MM.1S (cell line): ENCODE measurements at regions not wholly inside any gene's neighbourhood (a gene's known extent, or its start where the extent isn't known, plus 50 kb on each side); places are given as distances from the start of the nearest gene placed in this dataset.

Experiments used
- DNase-seq: peaks from one replicate; pipeline ENCODE4 v3.0.0-alpha.2; 2015
- H2AFZ ChIP-seq: fragments of 300-600 bp; sonication (generic); 2 replicates; pipeline ENCODE4 v1.6.0; 2016; ENCODE audit warnings: antibody characterized with exemption, low read length
- H3F3A ChIP-seq: fragments of 300-600 bp; sonication (generic); 2 replicates; pipeline ENCODE4 v1.6.1; 2016; ENCODE audit warnings: mild to moderate bottlenecking, antibody characterized with exemption, low read length, moderate library complexity, mixed read lengths; ENCODE audit not compliant: insufficient read depth
- H3K27ac ChIP-seq: fragments of 300-600 bp; sonication (generic); 2 replicates; pipeline ENCODE4 v1.5.1; 2016; ENCODE audit warnings: mild to moderate bottlenecking, low read length
- H3K27me3 ChIP-seq: fragments of 300-600 bp; sonication (generic); replicated peaks from 2 replicates; pipeline ENCODE4 v1.6.0; 2016; ENCODE audit warnings: low read length; ENCODE audit not compliant: insufficient read depth
- H3K36me3 ChIP-seq: fragments of 300-600 bp; sonication (generic); replicated peaks from 2 replicates; pipeline ENCODE4 v1.6.1; 2016; ENCODE audit warnings: mild to moderate bottlenecking, low read length, mixed read lengths; ENCODE audit not compliant: insufficient read depth
- H3K4me1 ChIP-seq: fragments of 300-600 bp; sonication (generic); 2 replicates; pipeline ENCODE4 v1.6.1; 2016; ENCODE audit warnings: low read length, mixed read lengths
- H3K4me2 ChIP-seq: fragments of 300-600 bp; sonication (generic); 2 replicates; pipeline ENCODE4 v1.6.0; 2016; ENCODE audit warnings: low read depth, low read length
- H3K4me3 ChIP-seq: fragments of 300-600 bp; sonication (generic); 2 replicates; pipeline ENCODE4 v1.5.1; 2016; ENCODE audit warnings: low read length, mixed read lengths
- H3K79me2 ChIP-seq: fragments of 300-600 bp; sonication (generic); 2 replicates; pipeline ENCODE4 v1.6.1; 2016; ENCODE audit warnings: mixed run types, low read length, mixed read lengths
- H3K9ac ChIP-seq: fragments of 300-600 bp; sonication (generic); 2 replicates; pipeline ENCODE4 v1.6.1; 2016; ENCODE audit warnings: low read length, mixed read lengths
- H3K9me2 ChIP-seq: fragments of 300-600 bp; sonication (generic); replicated peaks from 2 replicates; pipeline ENCODE4 v1.6.1; 2016; ENCODE audit warnings: mild to moderate bottlenecking, low read length, mixed read lengths; ENCODE audit not compliant: insufficient read depth
- H3K9me3 ChIP-seq: fragments of 300-600 bp; sonication (generic); replicated peaks from 2 replicates; pipeline ENCODE4 v1.6.1; 2016; ENCODE audit warnings: mild to moderate bottlenecking, low read length, mixed read lengths; ENCODE audit not compliant: insufficient read depth
- H4K20me1 ChIP-seq: fragments of 300-600 bp; sonication (generic); 2 replicates; pipeline ENCODE4 v1.6.1; 2016; ENCODE audit warnings: mild to moderate bottlenecking, low read length, moderate library complexity, mixed read lengths; ENCODE audit not compliant: insufficient read depth
- EZH2 ChIP-seq: fragments of 300-600 bp; sonication (generic); optimal IDR thresholded peaks from 2 replicates; pipeline ENCODE3; 2017; ENCODE audit warnings: low read depth, mild to moderate bottlenecking, antibody characterized with exemption, low read length, mixed read lengths
- EZH2phosphoT487 ChIP-seq: fragments of 300-600 bp; sonication (generic); IDR thresholded peaks from 2 replicates; pipeline ENCODE4 v1.6.1; 2018; ENCODE audit warnings: antibody characterized with exemption, low read length
- TF ChIP-seq, protein P1 (sequence below): fragments of 300-600 bp; sonication (generic); IDR thresholded peaks from 2 replicates; pipeline ENCODE4 v1.5.1; 2016; ENCODE audit warnings: antibody characterized with exemption, low read length, mixed read lengths

DNA sequence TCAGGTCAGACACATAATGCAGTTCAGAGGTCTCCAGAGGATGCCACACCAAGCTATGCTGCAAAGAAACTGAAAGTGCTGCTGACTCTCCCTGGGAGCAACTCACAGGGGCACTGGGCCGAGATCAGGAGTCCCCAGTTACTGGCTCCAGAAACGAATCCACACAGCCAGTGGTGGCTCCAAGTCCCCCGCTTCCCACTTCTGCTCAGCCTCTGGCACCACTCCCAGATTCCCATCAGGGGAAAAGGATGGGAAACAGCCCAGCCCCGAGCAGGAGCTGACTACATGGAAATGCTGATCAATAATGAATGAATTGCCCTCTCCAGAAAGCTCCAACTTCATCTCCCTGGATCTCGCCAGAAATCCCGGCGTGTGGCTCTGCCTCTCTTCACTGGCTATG lies 62.3 kb upstream of the CDH5 start:
- Histone ChIP-seq H3K4me1 (no peaks in the 10 kb centered on the region), H3K9ac (no peak overlapping the region), H3K4me2 (peak overlapping the region; percentile 30; the same call in 1 of the 2 replicates), H3K36me3 (no peaks in the 10 kb centered on the region), H3K9me3 (no peaks in the 10 kb centered on the region), H3K79me2 (no peaks in the 10 kb centered on the region), H3K4me3 (no peak overlapping the region), H3F3A (no peaks in the 10 kb centered on the region), H2AFZ (peak overlapping the region; percentile 16; the same call in 1 of the 2 replicates), H3K27me3 (peaks cover 2% of the 10 kb centered on the region; the same call in 1 of the 2 replicates), H3K9me2 (no peaks in the 10 kb centered on the region), H4K20me1 (no peaks in the 10 kb centered on the region), H3K27ac (no peak overlapping the region)
- TF ChIP-seq EZH2phosphoT487: no peak
- no peak for TF ChIP-seq EZH2
- TF ChIP-seq, protein P1, sequence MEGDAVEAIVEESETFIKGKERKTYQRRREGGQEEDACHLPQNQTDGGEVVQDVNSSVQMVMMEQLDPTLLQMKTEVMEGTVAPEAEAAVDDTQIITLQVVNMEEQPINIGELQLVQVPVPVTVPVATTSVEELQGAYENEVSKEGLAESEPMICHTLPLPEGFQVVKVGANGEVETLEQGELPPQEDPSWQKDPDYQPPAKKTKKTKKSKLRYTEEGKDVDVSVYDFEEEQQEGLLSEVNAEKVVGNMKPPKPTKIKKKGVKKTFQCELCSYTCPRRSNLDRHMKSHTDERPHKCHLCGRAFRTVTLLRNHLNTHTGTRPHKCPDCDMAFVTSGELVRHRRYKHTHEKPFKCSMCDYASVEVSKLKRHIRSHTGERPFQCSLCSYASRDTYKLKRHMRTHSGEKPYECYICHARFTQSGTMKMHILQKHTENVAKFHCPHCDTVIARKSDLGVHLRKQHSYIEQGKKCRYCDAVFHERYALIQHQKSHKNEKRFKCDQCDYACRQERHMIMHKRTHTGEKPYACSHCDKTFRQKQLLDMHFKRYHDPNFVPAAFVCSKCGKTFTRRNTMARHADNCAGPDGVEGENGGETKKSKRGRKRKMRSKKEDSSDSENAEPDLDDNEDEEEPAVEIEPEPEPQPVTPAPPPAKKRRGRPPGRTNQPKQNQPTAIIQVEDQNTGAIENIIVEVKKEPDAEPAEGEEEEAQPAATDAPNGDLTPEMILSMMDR: no peak
- peak; percentile 27 for DNase-seq

GRCh38 chr16:66300501-66300900 lies 66.0 kb upstream of the CDH5 start:
- Histone ChIP-seq H3K36me3 (no peaks in the 10 kb centered on the region), H3K79me2 (no peaks in the 10 kb centered on the region), H3K27ac (no peak overlapping the region), H3K4me2 (no peak overlapping the region), H3K9me3 (no peaks in the 10 kb centered on the region), H3K9ac (no peak overlapping the region), H3K27me3 (no peaks in the 10 kb centered on the region), H4K20me1 (no peaks in the 10 kb centered on the region), H3F3A (no peaks in the 10 kb centered on the region), H2AFZ (no peak overlapping the region), H3K4me3 (no peak overlapping the region), H3K4me1 (no peaks in the 10 kb centered on the region), H3K9me2 (no peaks in the 10 kb centered on the region)
- DNase-seq: no peak
- TF ChIP-seq EZH2phosphoT487 (no peak), EZH2 (no peak)
- TF ChIP-seq, protein P1: no peak

GRCh38 chr16:66300037-66300436 lies 66.5 kb upstream of the CDH5 start:
- no peak for DNase-seq
- H3F3A ChIP-seq: no peaks in the 10 kb centered on the region
- H3K4me1 ChIP-seq: no peaks in the 10 kb centered on the region
- no peak overlapping the region for H2AFZ ChIP-seq
- no peak overlapping the region for H3K9ac ChIP-seq
- no peaks in the 10 kb centered on the region for H3K9me3 ChIP-seq
- H3K79me2 ChIP-seq: no peaks in the 10 kb centered on the region
- H3K36me3 ChIP-seq: no peaks in the 10 kb centered on the region
- no peak overlapping the region for H3K27ac ChIP-seq
- no peak overlapping the region for H3K4me2 ChIP-seq
- TF ChIP-seq, protein P1: no peak
- TF ChIP-seq EZH2 (no peak), EZH2phosphoT487 (no peak)
- H3K9me2 ChIP-seq: no peaks in the 10 kb centered on the region
- no peaks in the 10 kb centered on the region for H3K27me3 ChIP-seq
- H4K20me1 ChIP-seq: no peaks in the 10 kb centered on the region
- no peak overlapping the region for H3K4me3 ChIP-seq
